ENCODE measurements at regions not wholly inside any gene's neighbourhood (a gene's known extent, or its start where the extent isn't known, plus 50 kb on each side); places are given as distances from the start of the nearest gene placed in this dataset.

GRCh38 chr15:67006083-67007065, 59.0 kb upstream of the SMAD3 start:
- no peak for DNase-seq

- DNase-seq, result no peak
These were observed 55.5 kb upstream of the SMAD3 start for GRCh38 chr15:67009576-67010569.

- no peak for DNase-seq
These were observed 54.3 kb upstream of the SMAD3 start for GRCh38 chr15:67010898-67011616.

- no peak for DNase-seq
These were observed 53.8 kb upstream of the SMAD3 start for GRCh38 chr15:67011617-67012005.

- DNase-seq, result no peak
These were observed 51.7 kb upstream of the SMAD3 start for GRCh38 chr15:67013696-67014095.

All from effector CD8-positive, alpha-beta T cell (primary cell).